Nephron (organoid): ENCODE measurements at regions not wholly inside any gene's neighbourhood (a gene's known extent, or its start where the extent isn't known, plus 50 kb on each side); places are given as distances from the start of the nearest gene placed in this dataset.

Source experiments
- H3K27ac Mint-ChIP-seq, 3 experiments: 2 replicates each; pipeline ENCODE4 v1.8.0; 2020; ENCODE audit warnings: mixed read lengths in 3 of 3, mild to moderate bottlenecking in 2 of 3, moderate library complexity in 1 of 3
- H3K27me3 Mint-ChIP-seq: 2 replicates; pipeline ENCODE4 v1.8.0; 2021; ENCODE audit warnings: low read depth, mild to moderate bottlenecking, moderate library complexity, mixed read lengths
- H3K36me3 Mint-ChIP-seq: 2 replicates; pipeline ENCODE4 v1.8.0; 2020; ENCODE audit warnings: low read depth, mixed read lengths
- H3K4me1 Mint-ChIP-seq: 2 replicates; pipeline ENCODE4 v1.8.0; 2020; ENCODE audit warnings: mixed read lengths
- H3K4me3 Mint-ChIP-seq, 3 experiments: 2 replicates each; pipeline ENCODE4 v1.8.0; 2020; ENCODE audit warnings: mild to moderate bottlenecking in 3 of 3, mixed read lengths in 3 of 3, moderate library complexity in 2 of 3
- H3K9me3 Mint-ChIP-seq: 2 replicates; pipeline ENCODE4 v1.8.0; 2020; ENCODE audit warnings: mixed read lengths
- CTCF ChIP-seq, 3 experiments: fragments of 200-600 bp; sonication (generic); IDR thresholded peaks; one replicate each; pipeline ENCODE4 v1.5.0; 2021; ENCODE audit warnings: antibody characterized with exemption in 3 of 3; ENCODE audit not compliant: unreplicated experiment in 3 of 3

- H3K4me1 Mint-ChIP-seq, result peaks cover 23% of the 10 kb centered on the region
Observed at GRCh38 chr1:101365186-101365585, 128.4 kb downstream of the S1PR1 start.

GRCh38 chr1:101365878-101366277, 129.1 kb downstream of the S1PR1 start:
- H3K9me3 Mint-ChIP-seq, result no peaks in the 10 kb centered on the region
- peaks cover 4% of the 10 kb centered on the region for H3K27me3 Mint-ChIP-seq
- H3K4me3 Mint-ChIP-seq, result no peak overlapping the region
- TF ChIP-seq CTCF (IDR thresholded peaks at IDR 0.05; ENCODE audit: unreplicated experiment in 3 of 3), result no peak
- peak overlapping the region; percentile 42 to 65 (median 54) for H3K27ac Mint-ChIP-seq
- H3K36me3 Mint-ChIP-seq, result no peaks in the 10 kb centered on the region
- H3K4me1 Mint-ChIP-seq, result peaks cover 23% of the 10 kb centered on the region

More at GRCh38 chr1:101365186-101365585, 128.4 kb downstream of the S1PR1 start:
- TF ChIP-seq CTCF (IDR thresholded peaks at IDR 0.05; ENCODE audit: unreplicated experiment in 3 of 3), result no peak
- Mint-ChIP-seq H3K9me3 (no peaks in the 10 kb centered on the region), H3K27me3 (peaks cover 4% of the 10 kb centered on the region), H3K36me3 (no peaks in the 10 kb centered on the region), H3K27ac (peak overlapping the region; percentile 63 to 69 (median 65)), H3K4me3 (no peak overlapping the region)

GRCh38 chr1:101366513-101367215, 129.8 kb downstream of the S1PR1 start:
- Mint-ChIP-seq H3K4me3 (no peak overlapping the region), H3K27me3 (peaks cover 3% of the 10 kb centered on the region), H3K9me3 (no peaks in the 10 kb centered on the region), H3K4me1 (peaks cover 23% of the 10 kb centered on the region), H3K36me3 (no peaks in the 10 kb centered on the region), H3K27ac (peak overlapping the region in 2 of 3 experiments; percentile 65 to 80)
- no peak for TF ChIP-seq CTCF (IDR thresholded peaks at IDR 0.05; ENCODE audit: unreplicated experiment in 3 of 3)

GRCh38 chr1:101367630-101368029, 130.8 kb downstream of the S1PR1 start:
- Mint-ChIP-seq H3K9me3 (peaks cover 3% of the 10 kb centered on the region), H3K4me1 (peaks cover 23% of the 10 kb centered on the region), H3K36me3 (peaks cover 2% of the 10 kb centered on the region), H3K27me3 (peaks cover 4% of the 10 kb centered on the region), H3K27ac (peak overlapping the region; percentile 14 to 65 (median 29)), H3K4me3 (no peak overlapping the region)
- TF ChIP-seq CTCF (IDR thresholded peaks at IDR 0.05; ENCODE audit: unreplicated experiment in 3 of 3), result no peak

- H3K9me3 Mint-ChIP-seq, result peaks cover 11% of the 10 kb centered on the region
- no peak overlapping the region for H3K4me3 Mint-ChIP-seq
- no peak for TF ChIP-seq CTCF (IDR thresholded peaks at IDR 0.05; ENCODE audit: unreplicated experiment in 3 of 3)
- peaks cover 4% of the 10 kb centered on the region for H3K27me3 Mint-ChIP-seq
- peaks cover 12% of the 10 kb centered on the region for H3K4me1 Mint-ChIP-seq
- H3K27ac Mint-ChIP-seq, result peak overlapping the region in 1 of 3 experiments; percentile 80
- H3K36me3 Mint-ChIP-seq, result peaks cover 4% of the 10 kb centered on the region
Observed at GRCh38 chr1:101370488-101370887, 133.7 kb downstream of the S1PR1 start.

GRCh38 chr1:101371259-101371658, 134.4 kb downstream of the S1PR1 start:
- Mint-ChIP-seq H3K27ac (no peak overlapping the region), H3K36me3 (peaks cover 4% of the 10 kb centered on the region), H3K4me3 (no peak overlapping the region), H3K4me1 (peaks cover 10% of the 10 kb centered on the region), H3K9me3 (peaks cover 11% of the 10 kb centered on the region), H3K27me3 (peaks cover 4% of the 10 kb centered on the region)
- no peak for TF ChIP-seq CTCF (IDR thresholded peaks at IDR 0.05; ENCODE audit: unreplicated experiment in 3 of 3)
